Endothelial cell of umbilical vein (primary cell): ENCODE measurements at regions not wholly inside any gene's neighbourhood (a gene's known extent, or its start where the extent isn't known, plus 50 kb on each side); places are given as distances from the start of the nearest gene placed in this dataset.

ENCODE experiments used
- BruUV-seq: library from RNA; stranded (reverse); fragments of 400-500 nt; replicated peaks from 2 replicates; lab custom pipeline; 2021; lab: Mats Ljungman, UMichigan
- CTCF ChIA-PET: fragments of 300-600, 350-600 bp; sonication (Branson Sonifier 250); formaldehyde crosslinking; loops from one replicate; lab custom pipeline; 2021; ENCODE audit warnings: antibody characterized with exemption, inconsistent platforms; lab: Charles Lee
- POLR2A ChIA-PET: fragments of 300-600, 350-600 bp; sonication (Branson Sonifier 250); formaldehyde crosslinking; loops from one replicate; lab custom pipeline; 2021; ENCODE audit warnings: antibody characterized with exemption, inconsistent platforms; lab: Charles Lee
- DNase-seq: peaks from one replicate; pipeline ENCODE4 v3.0.0-alpha.2; 2011; ENCODE audit warnings: low read depth, low spot score
- FAIRE-seq: peaks from 2 replicates; lab custom pipeline; 2011; peaks lifted over from hg19 to GRCh38; lab: Jason Lieb, UNC
- H2AFZ ChIP-seq: 2 replicates; pipeline ENCODE4 v1.6.0; 2012; ENCODE audit warnings: low read depth, low read length, control low read depth, inconsistent platforms
- H3K27ac ChIP-seq: 2 replicates; pipeline ENCODE4 v1.5.1; 2011; ENCODE audit warnings: low read depth, mild to moderate bottlenecking, control low read depth, low read length, moderate library complexity; ENCODE audit not compliant: insufficient read depth
- H3K27me3 ChIP-seq, 2 experiments: 2 replicates each; pipeline versions ENCODE4 v1.6.0 to v1.6.1; 2011; ENCODE audit warnings: low read length in 2 of 2, mixed read lengths in 1 of 2; ENCODE audit not compliant: control insufficient read depth in 2 of 2, insufficient read depth in 2 of 2
- H3K36me3 ChIP-seq, 2 experiments: 2 replicates in 1 of 2; 3 replicates in 1 of 2; pipeline ENCODE4 v1.5.1; 2011; ENCODE audit warnings: low read length in 2 of 2, mild to moderate bottlenecking in 1 of 2, moderate library complexity in 1 of 2; ENCODE audit not compliant: control insufficient read depth in 2 of 2, insufficient read depth in 2 of 2; ENCODE audit errors: extremely low read depth in 1 of 2
- H3K4me1 ChIP-seq: 3 replicates; pipeline ENCODE4 v1.5.1; 2011; ENCODE audit warnings: mild to moderate bottlenecking, low read length; ENCODE audit not compliant: control insufficient read depth, insufficient read depth; ENCODE audit errors: extremely low read depth
- H3K4me2 ChIP-seq: 2 replicates; pipeline ENCODE4 v1.6.1; 2011; ENCODE audit warnings: low read length, control low read depth, mixed read lengths; ENCODE audit not compliant: insufficient read depth
- H3K4me3 ChIP-seq, 3 experiments: fragments of 200-600 bp in 1 of 3; sonication (generic), shearing (Covaris generic) in 1 of 3; replicated peaks in 1 of 3; 2 replicates each; pipeline ENCODE4 v1.5.1; 2011 to 2016; ENCODE audit warnings: control low read depth in 3 of 3, low read length in 3 of 3, mild to moderate bottlenecking in 2 of 3, inconsistent platforms in 1 of 3, low read depth in 1 of 3, moderate library complexity in 1 of 3; ENCODE audit not compliant: insufficient read depth in 1 of 3
- H3K79me2 ChIP-seq: 2 replicates; pipeline ENCODE4 v1.6.0; 2012; ENCODE audit warnings: low read length, inconsistent platforms; ENCODE audit not compliant: control insufficient read depth, insufficient read depth
- H3K9ac ChIP-seq: replicated peaks from 2 replicates; pipeline ENCODE3; 2011; ENCODE audit warnings: low read length, control low read depth; ENCODE audit not compliant: insufficient read depth; ENCODE audit errors: extremely low read depth
- H3K9me1 ChIP-seq: replicated peaks from 3 replicates; pipeline ENCODE4 v1.6.0; 2011; ENCODE audit warnings: mild to moderate bottlenecking, low read length; ENCODE audit not compliant: control insufficient read depth, insufficient read depth; ENCODE audit errors: extremely low read depth
- H3K9me3 ChIP-seq: replicated peaks from 2 replicates; pipeline ENCODE4 v1.5.1; 2012; ENCODE audit warnings: low read length, inconsistent platforms; ENCODE audit not compliant: control insufficient read depth, insufficient read depth
- H4K20me1 ChIP-seq: replicated peaks from 2 replicates; pipeline ENCODE3; 2011; ENCODE audit warnings: mild to moderate bottlenecking, low read length; ENCODE audit not compliant: control insufficient read depth, insufficient read depth; ENCODE audit errors: extremely low read depth
- EZH2 ChIP-seq: IDR thresholded peaks from 2 replicates; pipeline ENCODE4 v1.6.1; 2012; ENCODE audit warnings: borderline replicate concordance, low read depth, mild to moderate bottlenecking, moderate library complexity, low read length, inconsistent platforms; ENCODE audit not compliant: severe bottlenecking
- FOS ChIP-seq: IDR thresholded peaks from 2 replicates; pipeline ENCODE4 v1.6.1; 2011; ENCODE audit warnings: mild to moderate bottlenecking, low read length, moderate library complexity, borderline replicate concordance; ENCODE audit not compliant: insufficient read depth
- GATA2 ChIP-seq: IDR thresholded peaks from 2 replicates; pipeline ENCODE4 v1.7.0; 2011; ENCODE audit warnings: low read depth, mild to moderate bottlenecking, moderate library complexity, mixed read lengths, low read length; ENCODE audit not compliant: insufficient read length, insufficient read depth
- JUN ChIP-seq: IDR thresholded peaks from 2 replicates; pipeline ENCODE4 v1.6.1; 2011; ENCODE audit warnings: borderline replicate concordance, low read depth; ENCODE audit not compliant: insufficient read length, insufficient read depth
- MAX ChIP-seq: IDR thresholded peaks from 2 replicates; pipeline ENCODE4 v1.6.1; 2011; ENCODE audit not compliant: insufficient read depth, insufficient read length
- dilution Hi-C: fragments of 300-500 bp; cut with MboI; formaldehyde crosslinking; loops from one replicate; pipeline ENCODE4 v1.15.0; 2019; ENCODE audit warnings: low sequenced_read_pairs; ENCODE audit not compliant: extremely low pct_ligation_motif_present
- intact Hi-C: fragments of 100-400 bp; cut with micrococcal nuclease; formaldehyde crosslinking; loops from one replicate; pipeline ENCODE4 v1.10.0; 2022

- POLR2A ChIA-PET, result no interaction called here
- Histone ChIP-seq H2AFZ (no peak overlapping the region), H3K27ac (no peak overlapping the region), H3K4me3 (no peak overlapping the region), H3K4me2 (no peak overlapping the region), H3K36me3 (no peaks in the 10 kb centered on the region), H3K27me3 (no peaks in the 10 kb centered on the region), H3K9me3 (no peaks in the 10 kb centered on the region), H3K79me2 (no peaks in the 10 kb centered on the region), H3K9me1 (no peaks in the 10 kb centered on the region), H3K4me1 (no peaks in the 10 kb centered on the region), H3K9ac (no peak overlapping the region), H4K20me1 (no peaks in the 10 kb centered on the region)
- TF ChIP-seq FOS (no peak), MAX (no peak), EZH2 (no peak), JUN (no peak)
- dilution Hi-C loops, result no loop called here
- no peak for FAIRE-seq
- DNase-seq, result no peak
- intact Hi-C loops, result no loop called here
- CTCF ChIA-PET, result no interaction called here
- BruUV-seq, result no TSS peak
These were observed 220.4 kb downstream of the SDHAF3 start for GRCh38 chr7:97337849-97338248.

GRCh38 chr7:97342512-97342911 lies 225.0 kb downstream of the SDHAF3 start:
- H3K4me3 ChIP-seq, result no peak overlapping the region
- no peak overlapping the region for H3K4me2 ChIP-seq
- CTCF ChIA-PET, result no interaction called here
- H3K9ac ChIP-seq, result no peak overlapping the region
- TF ChIP-seq GATA2 (no peak), JUN (no peak), MAX (no peak), FOS (no peak)
- intact Hi-C loops, result no loop called here
- H3K79me2 ChIP-seq, result no peaks in the 10 kb centered on the region
- dilution Hi-C loops, result no loop called here
- POLR2A ChIA-PET, result no interaction called here
- H3K36me3 ChIP-seq, result no peaks in the 10 kb centered on the region
- no peaks in the 10 kb centered on the region for H3K4me1 ChIP-seq
- H2AFZ ChIP-seq, result no peak overlapping the region
- no TSS peak for BruUV-seq
- FAIRE-seq, result no peak
- no peaks in the 10 kb centered on the region for H3K9me1 ChIP-seq
- no peak overlapping the region for H3K27ac ChIP-seq
- no peaks in the 10 kb centered on the region for H4K20me1 ChIP-seq
- H3K9me3 ChIP-seq, result peaks cover 2% of the 10 kb centered on the region
- no peak for DNase-seq
- no peaks in the 10 kb centered on the region for H3K27me3 ChIP-seq
